22Rv1 (cell line): ENCODE measurements at regions not wholly inside any gene's neighbourhood (a gene's known extent, or its start where the extent isn't known, plus 50 kb on each side); places are given as distances from the start of the nearest gene placed in this dataset.

Experiments used
- ZFX ChIP-seq: fragments of 450-650 bp; IDR thresholded peaks from 2 replicates; pipeline ENCODE4 v1.6.1; 2017; ENCODE audit warnings: antibody characterized with exemption, borderline replicate concordance
- TF ChIP-seq, protein P1 (sequence below): fragments of 450-650 bp; IDR thresholded peaks from 2 replicates; pipeline ENCODE4 v1.5.1; 2017; ENCODE audit warnings: mild to moderate bottlenecking

GRCh38 chr11:11011617-11012016, 153.8 kb upstream of the ZBED5 start:
- TF ChIP-seq, protein P1, sequence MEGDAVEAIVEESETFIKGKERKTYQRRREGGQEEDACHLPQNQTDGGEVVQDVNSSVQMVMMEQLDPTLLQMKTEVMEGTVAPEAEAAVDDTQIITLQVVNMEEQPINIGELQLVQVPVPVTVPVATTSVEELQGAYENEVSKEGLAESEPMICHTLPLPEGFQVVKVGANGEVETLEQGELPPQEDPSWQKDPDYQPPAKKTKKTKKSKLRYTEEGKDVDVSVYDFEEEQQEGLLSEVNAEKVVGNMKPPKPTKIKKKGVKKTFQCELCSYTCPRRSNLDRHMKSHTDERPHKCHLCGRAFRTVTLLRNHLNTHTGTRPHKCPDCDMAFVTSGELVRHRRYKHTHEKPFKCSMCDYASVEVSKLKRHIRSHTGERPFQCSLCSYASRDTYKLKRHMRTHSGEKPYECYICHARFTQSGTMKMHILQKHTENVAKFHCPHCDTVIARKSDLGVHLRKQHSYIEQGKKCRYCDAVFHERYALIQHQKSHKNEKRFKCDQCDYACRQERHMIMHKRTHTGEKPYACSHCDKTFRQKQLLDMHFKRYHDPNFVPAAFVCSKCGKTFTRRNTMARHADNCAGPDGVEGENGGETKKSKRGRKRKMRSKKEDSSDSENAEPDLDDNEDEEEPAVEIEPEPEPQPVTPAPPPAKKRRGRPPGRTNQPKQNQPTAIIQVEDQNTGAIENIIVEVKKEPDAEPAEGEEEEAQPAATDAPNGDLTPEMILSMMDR, result no peak
- TF ChIP-seq ZFX, result no peak
